Stomach (tissue), 4 donors: ENCODE measurements at regions not wholly inside any gene's neighbourhood (a gene's known extent, or its start where the extent isn't known, plus 50 kb on each side); places are given as distances from the start of the nearest gene placed in this dataset.

ENCODE experiments used
- CTCF ChIP-seq, 7 experiments: fragments of 450-650 bp in 4 of 7; fragments of 200-600 bp in 3 of 7; sonication (generic) in 3 of 7; IDR thresholded peaks; one replicate each; pipeline ENCODE4 v1.5.1; 2016 to 2019; ENCODE audit warnings: antibody characterized with exemption in 7 of 7, control low read depth in 2 of 7, mild to moderate bottlenecking in 1 of 7
- POLR2A ChIP-seq, 4 donors: fragments of 450-650 bp; IDR thresholded peaks; one replicate each; pipeline ENCODE4 v1.6.1; 2016; ENCODE audit warnings: antibody characterized with exemption in 4 of 4, control low read depth in 2 of 4, mild to moderate bottlenecking in 1 of 4, moderate library complexity in 1 of 4

GRCh38 chr10:69738858-69739435 is 62.8 kb upstream of the COL13A1 start:
- TF ChIP-seq POLR2A (IDR thresholded peaks at IDR 0.05) (no peak), CTCF (IDR thresholded peaks at IDR 0.05) (no peak)
